Fibroblast of skin of right biceps (primary cell): ENCODE measurements at regions not wholly inside any gene's neighbourhood (a gene's known extent, or its start where the extent isn't known, plus 50 kb on each side); places are given as distances from the start of the nearest gene placed in this dataset.

Experiments used
- DNase-seq: peaks from one replicate; pipeline ENCODE4 v3.0.0-alpha.2; 2013

- DNase-seq: no peak
Measured at GRCh38 chr6:20028143-20028542, 184.1 kb downstream of the MBOAT1 start.

- no peak for DNase-seq
Measured at GRCh38 chr6:20028562-20028961, 183.7 kb downstream of the MBOAT1 start.

GRCh38 chr6:20029979-20030378, 182.3 kb downstream of the MBOAT1 start:
- DNase-seq: no peak

- no peak for DNase-seq
Measured at GRCh38 chr6:20031342-20031741, 180.9 kb downstream of the MBOAT1 start.

GRCh38 chr6:20033697-20034407, 178.4 kb downstream of the MBOAT1 start:
- no peak for DNase-seq

GRCh38 chr6:20034408-20034769, 177.9 kb downstream of the MBOAT1 start:
- DNase-seq: no peak

- DNase-seq: no peak
Measured at GRCh38 chr6:20036141-20036677, 176.1 kb downstream of the MBOAT1 start.

GRCh38 chr6:20038410-20039204, 173.7 kb downstream of the MBOAT1 start:
- no peak for DNase-seq

- no peak for DNase-seq
Measured at GRCh38 chr6:20044883-20045282, 167.4 kb downstream of the MBOAT1 start.
